MM.1S (cell line): ENCODE measurements at regions not wholly inside any gene's neighbourhood (a gene's known extent, or its start where the extent isn't known, plus 50 kb on each side); places are given as distances from the start of the nearest gene placed in this dataset.

Experiments
- DNase-seq: peaks from one replicate; pipeline ENCODE4 v3.0.0-alpha.2; 2015
- H2AFZ ChIP-seq: fragments of 300-600 bp; sonication (generic); 2 replicates; pipeline ENCODE4 v1.6.0; 2016; ENCODE audit warnings: antibody characterized with exemption, low read length
- H3F3A ChIP-seq: fragments of 300-600 bp; sonication (generic); 2 replicates; pipeline ENCODE4 v1.6.1; 2016; ENCODE audit warnings: mild to moderate bottlenecking, antibody characterized with exemption, low read length, moderate library complexity, mixed read lengths; ENCODE audit not compliant: insufficient read depth
- H3K27ac ChIP-seq: fragments of 300-600 bp; sonication (generic); 2 replicates; pipeline ENCODE4 v1.5.1; 2016; ENCODE audit warnings: mild to moderate bottlenecking, low read length
- H3K27me3 ChIP-seq: fragments of 300-600 bp; sonication (generic); replicated peaks from 2 replicates; pipeline ENCODE4 v1.6.0; 2016; ENCODE audit warnings: low read length; ENCODE audit not compliant: insufficient read depth
- H3K36me3 ChIP-seq: fragments of 300-600 bp; sonication (generic); replicated peaks from 2 replicates; pipeline ENCODE4 v1.6.1; 2016; ENCODE audit warnings: mild to moderate bottlenecking, low read length, mixed read lengths; ENCODE audit not compliant: insufficient read depth
- H3K4me1 ChIP-seq: fragments of 300-600 bp; sonication (generic); 2 replicates; pipeline ENCODE4 v1.6.1; 2016; ENCODE audit warnings: low read length, mixed read lengths
- H3K4me2 ChIP-seq: fragments of 300-600 bp; sonication (generic); 2 replicates; pipeline ENCODE4 v1.6.0; 2016; ENCODE audit warnings: low read depth, low read length
- H3K4me3 ChIP-seq: fragments of 300-600 bp; sonication (generic); 2 replicates; pipeline ENCODE4 v1.5.1; 2016; ENCODE audit warnings: low read length, mixed read lengths
- H3K79me2 ChIP-seq: fragments of 300-600 bp; sonication (generic); 2 replicates; pipeline ENCODE4 v1.6.1; 2016; ENCODE audit warnings: mixed run types, low read length, mixed read lengths
- H3K9ac ChIP-seq: fragments of 300-600 bp; sonication (generic); 2 replicates; pipeline ENCODE4 v1.6.1; 2016; ENCODE audit warnings: low read length, mixed read lengths
- H3K9me2 ChIP-seq: fragments of 300-600 bp; sonication (generic); replicated peaks from 2 replicates; pipeline ENCODE4 v1.6.1; 2016; ENCODE audit warnings: mild to moderate bottlenecking, low read length, mixed read lengths; ENCODE audit not compliant: insufficient read depth
- H3K9me3 ChIP-seq: fragments of 300-600 bp; sonication (generic); replicated peaks from 2 replicates; pipeline ENCODE4 v1.6.1; 2016; ENCODE audit warnings: mild to moderate bottlenecking, low read length, mixed read lengths; ENCODE audit not compliant: insufficient read depth
- H4K20me1 ChIP-seq: fragments of 300-600 bp; sonication (generic); 2 replicates; pipeline ENCODE4 v1.6.1; 2016; ENCODE audit warnings: mild to moderate bottlenecking, low read length, moderate library complexity, mixed read lengths; ENCODE audit not compliant: insufficient read depth
- EZH2 ChIP-seq: fragments of 300-600 bp; sonication (generic); optimal IDR thresholded peaks from 2 replicates; pipeline ENCODE3; 2017; ENCODE audit warnings: low read depth, mild to moderate bottlenecking, antibody characterized with exemption, low read length, mixed read lengths
- EZH2phosphoT487 ChIP-seq: fragments of 300-600 bp; sonication (generic); IDR thresholded peaks from 2 replicates; pipeline ENCODE4 v1.6.1; 2018; ENCODE audit warnings: antibody characterized with exemption, low read length
- TF ChIP-seq, protein P1 (sequence below): fragments of 300-600 bp; sonication (generic); IDR thresholded peaks from 2 replicates; pipeline ENCODE4 v1.5.1; 2016; ENCODE audit warnings: antibody characterized with exemption, low read length, mixed read lengths

DNA sequence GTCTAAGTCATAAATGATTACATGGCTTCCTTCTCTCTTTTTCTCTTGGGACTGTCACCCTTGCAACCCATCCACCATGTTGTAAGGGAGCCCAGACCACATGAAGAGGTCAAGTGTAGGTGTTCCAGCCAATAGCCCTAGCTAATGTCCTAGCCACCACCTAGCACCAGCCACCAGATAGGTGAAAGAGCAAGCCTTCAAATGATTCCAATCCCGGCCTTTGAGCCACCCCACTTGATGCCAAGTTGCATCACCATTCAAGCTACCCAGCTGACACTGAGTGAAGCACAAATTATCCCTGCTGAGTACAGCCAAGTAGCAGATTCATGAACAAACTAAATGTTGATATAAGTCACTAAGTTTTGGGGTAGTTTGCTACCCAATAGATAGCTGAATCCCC is 274.3 kb downstream of the BCOR start:
- Histone ChIP-seq H3K9ac (no peak overlapping the region), H3K4me3 (no peak overlapping the region), H3F3A (no peaks in the 10 kb centered on the region), H3K79me2 (no peaks in the 10 kb centered on the region), H3K9me2 (no peaks in the 10 kb centered on the region), H3K27ac (no peak overlapping the region), H2AFZ (no peak overlapping the region), H3K4me2 (no peak overlapping the region), H3K9me3 (no peaks in the 10 kb centered on the region), H3K27me3 (no peaks in the 10 kb centered on the region), H4K20me1 (no peaks in the 10 kb centered on the region), H3K36me3 (no peaks in the 10 kb centered on the region), H3K4me1 (no peaks in the 10 kb centered on the region)
- TF ChIP-seq EZH2phosphoT487 = no peak
- TF ChIP-seq, protein P1, sequence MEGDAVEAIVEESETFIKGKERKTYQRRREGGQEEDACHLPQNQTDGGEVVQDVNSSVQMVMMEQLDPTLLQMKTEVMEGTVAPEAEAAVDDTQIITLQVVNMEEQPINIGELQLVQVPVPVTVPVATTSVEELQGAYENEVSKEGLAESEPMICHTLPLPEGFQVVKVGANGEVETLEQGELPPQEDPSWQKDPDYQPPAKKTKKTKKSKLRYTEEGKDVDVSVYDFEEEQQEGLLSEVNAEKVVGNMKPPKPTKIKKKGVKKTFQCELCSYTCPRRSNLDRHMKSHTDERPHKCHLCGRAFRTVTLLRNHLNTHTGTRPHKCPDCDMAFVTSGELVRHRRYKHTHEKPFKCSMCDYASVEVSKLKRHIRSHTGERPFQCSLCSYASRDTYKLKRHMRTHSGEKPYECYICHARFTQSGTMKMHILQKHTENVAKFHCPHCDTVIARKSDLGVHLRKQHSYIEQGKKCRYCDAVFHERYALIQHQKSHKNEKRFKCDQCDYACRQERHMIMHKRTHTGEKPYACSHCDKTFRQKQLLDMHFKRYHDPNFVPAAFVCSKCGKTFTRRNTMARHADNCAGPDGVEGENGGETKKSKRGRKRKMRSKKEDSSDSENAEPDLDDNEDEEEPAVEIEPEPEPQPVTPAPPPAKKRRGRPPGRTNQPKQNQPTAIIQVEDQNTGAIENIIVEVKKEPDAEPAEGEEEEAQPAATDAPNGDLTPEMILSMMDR = no peak
- DNase-seq = no peak

DNA sequence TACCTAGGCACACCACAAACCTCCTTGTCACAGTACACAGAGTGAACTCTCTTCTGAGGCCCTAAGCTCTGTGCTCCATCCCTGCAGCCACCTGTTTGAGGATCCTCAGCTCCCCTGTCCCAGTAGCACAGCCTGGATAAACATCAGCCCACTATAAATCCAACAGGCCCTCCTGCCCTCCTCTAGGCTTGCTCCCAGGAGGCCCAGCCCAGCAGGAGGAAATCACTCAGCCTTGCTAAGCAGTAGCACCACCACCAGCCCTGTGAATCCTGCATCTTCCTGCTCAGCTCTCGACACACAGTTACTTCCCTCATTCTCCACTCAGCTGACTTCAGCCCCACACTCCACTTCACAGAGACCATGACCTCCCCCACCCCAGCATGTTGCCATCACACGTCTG is 273.9 kb downstream of the BCOR start:
- Histone ChIP-seq H3F3A (no peaks in the 10 kb centered on the region), H3K79me2 (no peaks in the 10 kb centered on the region), H3K4me2 (no peak overlapping the region), H3K27me3 (no peaks in the 10 kb centered on the region), H3K9me2 (no peaks in the 10 kb centered on the region), H3K27ac (no peak overlapping the region), H4K20me1 (no peaks in the 10 kb centered on the region), H3K36me3 (no peaks in the 10 kb centered on the region), H2AFZ (no peak overlapping the region), H3K4me3 (no peak overlapping the region), H3K9me3 (no peaks in the 10 kb centered on the region), H3K9ac (no peak overlapping the region), H3K4me1 (no peaks in the 10 kb centered on the region)
- DNase-seq = no peak
- TF ChIP-seq, protein P1 = no peak
- no peak for TF ChIP-seq EZH2phosphoT487
- TF ChIP-seq EZH2 = no peak

DNA sequence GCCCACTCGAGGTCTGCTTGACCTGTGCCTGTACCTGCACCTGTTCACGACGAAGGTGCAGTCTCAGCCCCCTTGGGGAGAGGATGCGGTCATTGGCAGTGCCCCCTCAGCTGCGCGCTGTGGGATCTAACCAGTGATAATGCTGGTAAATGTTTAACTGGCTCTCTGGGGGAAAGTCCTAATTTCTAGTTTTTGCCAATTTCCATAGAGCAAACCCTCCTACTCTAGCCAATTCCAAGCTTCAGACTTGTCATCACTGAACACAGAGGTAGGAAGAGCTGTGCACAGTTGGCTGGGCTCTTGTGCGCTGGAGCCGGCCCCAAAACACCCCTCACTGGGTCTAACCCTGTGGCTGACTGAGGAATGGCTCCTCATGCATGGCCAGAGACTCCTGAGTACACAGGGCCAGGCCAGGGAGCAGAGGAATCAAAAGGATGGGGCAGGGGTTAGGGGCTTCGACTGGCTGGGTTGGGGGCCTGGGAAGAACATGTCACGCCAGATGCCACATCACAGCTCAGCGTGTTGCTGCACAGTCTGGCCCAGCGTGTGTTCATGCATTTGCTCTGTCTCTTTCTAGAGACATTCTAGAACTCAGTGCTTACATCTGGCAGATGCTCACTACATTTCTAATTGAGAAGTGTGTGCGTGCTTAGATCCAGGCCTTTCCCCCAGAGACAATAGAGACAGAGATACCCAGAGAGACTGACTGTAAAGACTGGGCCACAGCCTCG is 270.8 kb downstream of the BCOR start:
- Histone ChIP-seq H3F3A (no peaks in the 10 kb centered on the region), H3K27ac (no peak overlapping the region), H2AFZ (no peak overlapping the region), H3K9me3 (no peaks in the 10 kb centered on the region), H3K36me3 (no peaks in the 10 kb centered on the region), H3K9me2 (no peaks in the 10 kb centered on the region), H3K4me2 (no peak overlapping the region), H4K20me1 (no peaks in the 10 kb centered on the region), H3K4me3 (no peak overlapping the region), H3K9ac (no peak overlapping the region), H3K27me3 (no peaks in the 10 kb centered on the region), H3K79me2 (no peaks in the 10 kb centered on the region), H3K4me1 (no peaks in the 10 kb centered on the region)
- TF ChIP-seq, protein P1 = no peak
- TF ChIP-seq EZH2 (no peak), EZH2phosphoT487 (no peak)
- DNase-seq = no peak
